ENCODE measurements at regions not wholly inside any gene's neighbourhood (a gene's known extent, or its start where the extent isn't known, plus 50 kb on each side); places are given as distances from the start of the nearest gene placed in this dataset.

DNA sequence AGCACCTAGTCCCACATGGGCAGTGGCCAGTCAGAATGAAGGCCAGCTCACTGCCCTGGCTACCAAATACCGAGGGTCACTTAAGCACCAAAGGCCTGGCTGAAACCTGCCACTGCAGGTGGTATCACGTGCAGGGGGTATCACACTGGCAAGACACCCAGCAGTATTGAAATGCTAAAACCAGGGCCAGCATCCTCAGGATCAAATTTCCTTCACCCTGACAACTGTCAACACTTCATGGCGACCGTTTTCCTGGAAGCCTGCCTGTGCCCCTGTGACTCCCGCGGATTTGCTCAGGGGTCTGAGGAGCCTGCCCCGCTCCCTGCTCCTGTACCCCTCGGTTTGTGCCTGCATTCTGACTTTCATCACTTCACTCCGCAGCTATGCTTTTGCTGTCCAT lies 151.1 kb downstream of the TTLL2 start:
- no peaks in the 10 kb centered on the region for H3K27me3 ChIP-seq (ENCODE audit: control insufficient read depth, insufficient read depth, low read length)
- ChIA-PET POLR2A (no interaction called here), CTCF (no interaction called here)
- no peak for DNase-seq (ENCODE audit: low read depth)
- H3K4me3 ChIP-seq (ENCODE audit: low read depth, low read length) = no peak overlapping the region
- no peaks in the 10 kb centered on the region for H3K36me3 ChIP-seq (ENCODE audit: control insufficient read depth, insufficient read depth, low read length)
- TF ChIP-seq, protein P1, sequence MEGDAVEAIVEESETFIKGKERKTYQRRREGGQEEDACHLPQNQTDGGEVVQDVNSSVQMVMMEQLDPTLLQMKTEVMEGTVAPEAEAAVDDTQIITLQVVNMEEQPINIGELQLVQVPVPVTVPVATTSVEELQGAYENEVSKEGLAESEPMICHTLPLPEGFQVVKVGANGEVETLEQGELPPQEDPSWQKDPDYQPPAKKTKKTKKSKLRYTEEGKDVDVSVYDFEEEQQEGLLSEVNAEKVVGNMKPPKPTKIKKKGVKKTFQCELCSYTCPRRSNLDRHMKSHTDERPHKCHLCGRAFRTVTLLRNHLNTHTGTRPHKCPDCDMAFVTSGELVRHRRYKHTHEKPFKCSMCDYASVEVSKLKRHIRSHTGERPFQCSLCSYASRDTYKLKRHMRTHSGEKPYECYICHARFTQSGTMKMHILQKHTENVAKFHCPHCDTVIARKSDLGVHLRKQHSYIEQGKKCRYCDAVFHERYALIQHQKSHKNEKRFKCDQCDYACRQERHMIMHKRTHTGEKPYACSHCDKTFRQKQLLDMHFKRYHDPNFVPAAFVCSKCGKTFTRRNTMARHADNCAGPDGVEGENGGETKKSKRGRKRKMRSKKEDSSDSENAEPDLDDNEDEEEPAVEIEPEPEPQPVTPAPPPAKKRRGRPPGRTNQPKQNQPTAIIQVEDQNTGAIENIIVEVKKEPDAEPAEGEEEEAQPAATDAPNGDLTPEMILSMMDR (IDR thresholded peaks at IDR 0.05; ENCODE audit: insufficient read depth, low read depth, low read length) = no peak

DNA sequence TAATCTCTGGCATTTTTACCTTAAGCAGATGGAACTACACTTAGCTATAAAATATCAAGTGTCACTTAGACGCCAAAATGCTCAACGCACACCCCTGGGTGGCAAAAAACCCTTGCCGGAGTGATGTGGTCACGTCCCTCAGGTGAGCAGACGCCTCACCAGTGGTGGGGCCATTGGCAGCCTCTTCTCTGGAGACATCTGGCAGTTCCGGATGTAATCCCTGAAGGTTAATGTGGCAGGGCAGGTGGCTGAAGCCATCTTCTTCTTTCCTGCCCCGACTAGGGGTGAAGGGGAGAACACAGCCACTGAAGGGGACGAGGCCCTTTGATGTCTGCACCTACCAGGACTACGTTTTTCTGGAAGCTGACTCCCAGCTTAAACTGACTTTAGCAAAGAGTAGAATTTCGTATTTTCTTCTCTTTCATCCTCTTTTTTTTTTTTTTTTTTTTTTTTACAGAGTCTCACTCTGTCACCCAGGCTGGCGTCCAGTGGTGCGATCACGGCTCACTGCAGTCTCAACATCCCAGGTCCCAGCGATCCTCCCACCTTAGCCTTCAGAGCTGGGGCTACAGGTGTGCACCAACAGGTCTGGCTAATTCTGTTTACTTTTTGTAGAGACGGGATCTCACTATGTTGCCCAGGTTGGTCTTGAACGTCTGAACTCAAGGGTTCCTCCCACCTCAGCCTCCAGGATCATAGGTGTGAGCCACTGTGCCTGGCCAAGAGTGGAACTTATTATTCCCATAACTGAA lies 152.1 kb downstream of the TTLL2 start:
- TF ChIP-seq, protein P1 (IDR thresholded peaks at IDR 0.05; ENCODE audit: insufficient read depth, low read depth, low read length) = no peak
- no peak for DNase-seq (ENCODE audit: low read depth)
- H3K27me3 ChIP-seq (ENCODE audit: control insufficient read depth, insufficient read depth, low read length) = no peaks in the 10 kb centered on the region
- CTCF ChIA-PET = no interaction called here
- no peak overlapping the region for H3K4me3 ChIP-seq (ENCODE audit: low read depth, low read length)
- POLR2A ChIA-PET = no interaction called here
- H3K36me3 ChIP-seq (ENCODE audit: control insufficient read depth, insufficient read depth, low read length) = no peaks in the 10 kb centered on the region

- no peak overlapping the region for H3K4me3 ChIP-seq (ENCODE audit: low read depth, low read length)
- TF ChIP-seq, protein P1 (IDR thresholded peaks at IDR 0.05; ENCODE audit: insufficient read depth, low read depth, low read length) = no peak
- ChIA-PET CTCF (no interaction called here), POLR2A (no interaction called here)
- H3K36me3 ChIP-seq (ENCODE audit: control insufficient read depth, insufficient read depth, low read length) = no peaks in the 10 kb centered on the region
- no peak for DNase-seq (ENCODE audit: low read depth)
- no peaks in the 10 kb centered on the region for H3K27me3 ChIP-seq (ENCODE audit: control insufficient read depth, insufficient read depth, low read length)
These were observed 152.8 kb downstream of the TTLL2 start for GRCh38 chr6:167477688-167478087.

DNA sequence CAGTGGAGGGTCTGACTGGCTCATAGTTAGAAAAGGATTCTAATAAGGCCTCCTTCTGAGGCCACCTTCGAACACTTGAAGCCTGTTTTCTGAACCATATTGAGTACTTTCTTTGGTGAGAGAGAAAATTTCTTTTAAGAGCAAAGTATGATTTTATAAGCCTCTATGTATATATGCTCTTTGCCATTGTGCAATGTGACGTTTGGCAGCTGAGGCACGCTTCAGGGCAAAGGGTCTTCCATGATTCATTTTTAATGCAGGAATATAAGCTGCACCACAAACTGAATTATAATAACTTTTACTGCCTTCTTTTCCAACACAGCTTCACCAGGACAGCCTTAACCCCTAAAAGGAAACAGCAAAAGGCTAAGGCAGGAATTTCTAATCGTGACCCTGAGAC lies 154.4 kb downstream of the TTLL2 start:
- POLR2A ChIA-PET = no interaction called here
- no peak overlapping the region for H3K4me3 ChIP-seq (ENCODE audit: low read depth, low read length)

GRCh38 chr6:167479901-167480648 lies 155.2 kb downstream of the TTLL2 start:
- POLR2A ChIA-PET = no interaction called here
- no peaks in the 10 kb centered on the region for H3K27me3 ChIP-seq (ENCODE audit: control insufficient read depth, insufficient read depth, low read length)
- H3K36me3 ChIP-seq (ENCODE audit: control insufficient read depth, insufficient read depth, low read length) = no peaks in the 10 kb centered on the region
- no peak overlapping the region for H3K4me3 ChIP-seq (ENCODE audit: low read depth, low read length)
- TF ChIP-seq, protein P1 (IDR thresholded peaks at IDR 0.05; ENCODE audit: insufficient read depth, low read depth, low read length) = no peak
- DNase-seq (ENCODE audit: low read depth) = no peak
- CTCF ChIA-PET = no interaction called here

More for the DNA sequence above, 154.4 kb downstream of the TTLL2 start:
- Histone ChIP-seq H3K36me3 (ENCODE audit: control insufficient read depth, insufficient read depth, low read length) (no peaks in the 10 kb centered on the region), H3K27me3 (ENCODE audit: control insufficient read depth, insufficient read depth, low read length) (no peaks in the 10 kb centered on the region)
- CTCF ChIA-PET = no interaction called here
- TF ChIP-seq, protein P1 (IDR thresholded peaks at IDR 0.05; ENCODE audit: insufficient read depth, low read depth, low read length) = no peak
- no peak for DNase-seq (ENCODE audit: low read depth)
